ENCODE measurements at regions not wholly inside any gene's neighbourhood (a gene's known extent, or its start where the extent isn't known, plus 50 kb on each side); places are given as distances from the start of the nearest gene placed in this dataset.

DNA sequence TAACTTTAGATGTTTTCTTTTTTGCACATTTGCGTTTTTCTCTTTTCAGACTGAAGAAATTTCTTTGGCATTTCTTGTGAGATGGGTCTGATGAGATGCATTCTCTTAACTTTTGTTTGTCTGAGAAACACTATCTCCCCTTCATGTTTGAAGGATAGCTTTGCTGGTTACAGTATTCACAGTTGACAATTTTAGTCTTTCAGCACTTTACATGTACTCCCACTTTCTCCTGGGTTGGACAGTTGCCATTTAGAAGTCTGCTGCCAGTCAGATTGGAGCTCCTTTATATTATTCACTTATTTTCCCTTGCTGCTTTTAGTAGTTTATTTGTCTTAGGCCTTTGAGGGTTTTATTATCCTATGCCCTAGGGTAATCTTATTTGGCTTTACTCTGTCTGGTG, 67.3 kb upstream of the VOPP1 start:
- no peak for ATAC-seq (ENCODE audit: insufficient read depth, low FRiP score)
- H3K36me3 ChIP-seq (ENCODE audit: control insufficient read depth in 4 of 4, insufficient read depth in 4 of 4, low read length in 4 of 4) = no peaks in the 10 kb centered on the region
- no peak overlapping the region for H3K9ac ChIP-seq (ENCODE audit: insufficient read depth in 1 of 2, low read length in 2 of 2)
- H3K27ac ChIP-seq (ENCODE audit: low read depth in 1 of 2, low read length in 1 of 2) = no peak overlapping the region
- WGBS, 2 donors = 97% methylated on average over 1 of the region's 1 CpG
- no peaks in the 10 kb centered on the region for H3K27me3 ChIP-seq (ENCODE audit: control insufficient read depth in 3 of 3, insufficient read depth in 3 of 3, low read length in 2 of 3)
- no peak overlapping the region for H3K4me3 ChIP-seq
- H3K4me1 ChIP-seq (ENCODE audit: control insufficient read depth in 5 of 5, insufficient read depth in 5 of 5, low read length in 5 of 5) = peaks cover 0 to 2% (median 0%) of the 10 kb centered on the region in 5 donors
- peaks cover 0 to 3% (median 0%) of the 10 kb centered on the region in 4 donors for H3K9me3 ChIP-seq (ENCODE audit: control insufficient read depth in 4 of 4, insufficient read depth in 3 of 4, low read length in 3 of 4)
- TF ChIP-seq, protein P1, sequence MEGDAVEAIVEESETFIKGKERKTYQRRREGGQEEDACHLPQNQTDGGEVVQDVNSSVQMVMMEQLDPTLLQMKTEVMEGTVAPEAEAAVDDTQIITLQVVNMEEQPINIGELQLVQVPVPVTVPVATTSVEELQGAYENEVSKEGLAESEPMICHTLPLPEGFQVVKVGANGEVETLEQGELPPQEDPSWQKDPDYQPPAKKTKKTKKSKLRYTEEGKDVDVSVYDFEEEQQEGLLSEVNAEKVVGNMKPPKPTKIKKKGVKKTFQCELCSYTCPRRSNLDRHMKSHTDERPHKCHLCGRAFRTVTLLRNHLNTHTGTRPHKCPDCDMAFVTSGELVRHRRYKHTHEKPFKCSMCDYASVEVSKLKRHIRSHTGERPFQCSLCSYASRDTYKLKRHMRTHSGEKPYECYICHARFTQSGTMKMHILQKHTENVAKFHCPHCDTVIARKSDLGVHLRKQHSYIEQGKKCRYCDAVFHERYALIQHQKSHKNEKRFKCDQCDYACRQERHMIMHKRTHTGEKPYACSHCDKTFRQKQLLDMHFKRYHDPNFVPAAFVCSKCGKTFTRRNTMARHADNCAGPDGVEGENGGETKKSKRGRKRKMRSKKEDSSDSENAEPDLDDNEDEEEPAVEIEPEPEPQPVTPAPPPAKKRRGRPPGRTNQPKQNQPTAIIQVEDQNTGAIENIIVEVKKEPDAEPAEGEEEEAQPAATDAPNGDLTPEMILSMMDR (IDR thresholded peaks at IDR 0.05; ENCODE audit: control extremely low read depth, extremely low read depth) = no peak
- no peak for DNase-seq

- 44 to 70% methylated on average over 2 of the region's 2 CpGs for WGBS, 2 donors
- Histone ChIP-seq H3K4me3 (no peak overlapping the region), H3K9ac (ENCODE audit: insufficient read depth in 1 of 2, low read length in 2 of 2) (no peak overlapping the region), H3K27me3 (ENCODE audit: control insufficient read depth in 3 of 3, insufficient read depth in 3 of 3, low read length in 2 of 3) (no peaks in the 10 kb centered on the region), H3K4me1 (ENCODE audit: control insufficient read depth in 5 of 5, insufficient read depth in 5 of 5, low read length in 5 of 5) (no peaks in the 10 kb centered on the region), H3K9me3 (ENCODE audit: control insufficient read depth in 4 of 4, insufficient read depth in 3 of 4, low read length in 3 of 4) (peaks cover 0 to 4% (median 0%) of the 10 kb centered on the region in 4 donors), H3K27ac (ENCODE audit: low read depth in 1 of 2, low read length in 1 of 2) (no peak overlapping the region), H3K36me3 (ENCODE audit: control insufficient read depth in 4 of 4, insufficient read depth in 4 of 4, low read length in 4 of 4) (no peaks in the 10 kb centered on the region)
- DNase-seq = no peak
- no peak for ATAC-seq (ENCODE audit: insufficient read depth, low FRiP score)
- TF ChIP-seq, protein P1 (IDR thresholded peaks at IDR 0.05; ENCODE audit: control extremely low read depth, extremely low read depth) = no peak
Measured at GRCh38 chr7:55629051-55629677, 56.9 kb upstream of the VOPP1 start.

- 81 to 84% methylated on average over 3 of the region's 3 CpGs for WGBS, 2 donors
- TF ChIP-seq, protein P1 (IDR thresholded peaks at IDR 0.05; ENCODE audit: control extremely low read depth, extremely low read depth) = no peak
- H3K27ac ChIP-seq (ENCODE audit: low read depth in 1 of 2, low read length in 1 of 2) = no peak overlapping the region
- no peaks in the 10 kb centered on the region for H3K27me3 ChIP-seq (ENCODE audit: control insufficient read depth in 3 of 3, insufficient read depth in 3 of 3, low read length in 2 of 3)
- H3K4me1 ChIP-seq (ENCODE audit: control insufficient read depth in 5 of 5, insufficient read depth in 5 of 5, low read length in 5 of 5) = no peaks in the 10 kb centered on the region
- ATAC-seq (ENCODE audit: insufficient read depth, low FRiP score) (no peak), DNase-seq (no peak)
- H3K4me3 ChIP-seq = no peak overlapping the region
- H3K9ac ChIP-seq (ENCODE audit: insufficient read depth in 1 of 2, low read length in 2 of 2) = no peak overlapping the region
- H3K36me3 ChIP-seq (ENCODE audit: control insufficient read depth in 4 of 4, insufficient read depth in 4 of 4, low read length in 4 of 4) = no peaks in the 10 kb centered on the region
- peaks cover 0 to 4% (median 0%) of the 10 kb centered on the region in 4 donors for H3K9me3 ChIP-seq (ENCODE audit: control insufficient read depth in 4 of 4, insufficient read depth in 3 of 4, low read length in 3 of 4)
Measured at GRCh38 chr7:55624813-55625212, 52.5 kb upstream of the VOPP1 start.

DNA sequence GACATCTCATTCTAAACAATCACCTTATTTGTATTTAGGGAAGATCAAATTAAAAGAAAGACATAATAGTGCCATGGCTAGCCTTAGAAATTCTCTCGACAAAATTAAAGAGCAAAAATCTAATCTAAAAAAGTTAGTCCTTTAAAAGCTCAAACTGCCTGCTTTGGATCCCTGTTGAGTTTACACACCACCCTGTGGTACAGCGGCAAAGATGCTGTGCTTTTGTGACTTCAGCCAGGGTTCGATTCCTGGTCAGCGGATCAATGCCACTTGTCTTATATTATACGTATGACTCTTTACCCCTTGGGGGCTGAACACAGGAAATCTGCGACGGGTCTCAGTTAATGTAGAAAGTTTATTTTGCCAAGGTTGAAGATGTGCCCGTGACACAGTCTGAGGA, 51.3 kb upstream of the VOPP1 start:
- no peak overlapping the region for H3K9ac ChIP-seq (ENCODE audit: insufficient read depth in 1 of 2, low read length in 2 of 2)
- no peak overlapping the region for H3K27ac ChIP-seq (ENCODE audit: low read depth in 1 of 2, low read length in 1 of 2)
- no peak overlapping the region for H3K4me3 ChIP-seq
- H3K36me3 ChIP-seq (ENCODE audit: control insufficient read depth in 4 of 4, insufficient read depth in 4 of 4, low read length in 4 of 4) = no peaks in the 10 kb centered on the region
- no peaks in the 10 kb centered on the region for H3K4me1 ChIP-seq (ENCODE audit: control insufficient read depth in 5 of 5, insufficient read depth in 5 of 5, low read length in 5 of 5)
- 89 to 90% methylated on average over 8 of the region's 8 CpGs for WGBS, 2 donors
- DNase-seq (no peak), ATAC-seq (ENCODE audit: insufficient read depth, low FRiP score) (no peak)
- TF ChIP-seq, protein P1 (IDR thresholded peaks at IDR 0.05; ENCODE audit: control extremely low read depth, extremely low read depth) = no peak
- no peaks in the 10 kb centered on the region for H3K27me3 ChIP-seq (ENCODE audit: control insufficient read depth in 3 of 3, insufficient read depth in 3 of 3, low read length in 2 of 3)
- H3K9me3 ChIP-seq (ENCODE audit: control insufficient read depth in 4 of 4, insufficient read depth in 3 of 4, low read length in 3 of 4) = peaks cover 0 to 6% (median 3%) of the 10 kb centered on the region in 4 donors
